ENCODE measurements at regions not wholly inside any gene's neighbourhood (a gene's known extent, or its start where the extent isn't known, plus 50 kb on each side); places are given as distances from the start of the nearest gene placed in this dataset.
A peak's percentile ranks its signal among the peaks of the same experiment; 100 is the strongest.

DNA sequence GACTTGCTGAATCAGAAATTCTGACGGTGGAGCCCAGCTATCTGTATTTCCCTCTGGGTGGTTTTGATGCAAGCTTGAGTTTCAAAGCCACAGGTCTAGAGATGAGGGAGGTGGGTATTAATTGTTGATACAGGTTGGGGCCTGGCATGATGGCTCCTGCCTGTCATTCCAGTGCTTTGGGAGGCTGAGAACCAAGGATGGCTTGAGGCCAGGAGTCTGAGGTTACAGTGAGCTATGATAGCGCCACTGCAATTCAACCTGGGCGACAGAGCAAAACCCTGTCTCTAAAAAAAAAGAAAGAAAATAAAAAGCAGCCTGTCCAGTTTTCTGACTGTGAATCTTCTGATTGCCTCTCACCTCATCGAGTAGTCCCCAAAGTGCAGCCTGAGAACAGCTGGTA is 184.8 kb upstream of the SASH1 start:
- no peak for DNase-seq (ENCODE audit: low read depth)

DNA sequence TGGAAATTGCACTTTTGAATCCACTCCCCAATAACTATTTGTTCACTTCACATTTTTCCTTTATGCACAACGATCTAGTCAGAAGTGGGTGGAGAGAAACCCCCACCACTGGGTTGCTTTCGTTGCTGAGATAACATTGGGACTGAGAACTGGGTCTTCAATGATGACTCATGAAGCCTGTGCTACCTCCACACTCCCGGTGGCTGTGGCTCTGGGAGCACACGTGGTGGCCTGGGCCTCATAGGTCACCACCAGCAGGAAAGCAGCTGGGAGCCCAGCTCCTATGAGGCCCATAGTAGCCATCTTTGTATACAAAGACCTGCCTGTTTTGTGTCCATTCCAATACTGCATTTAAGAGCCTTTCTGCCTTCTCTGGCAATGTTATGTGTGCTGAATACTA is 178.0 kb upstream of the SASH1 start:
- no peak for DNase-seq (ENCODE audit: low read depth)

DNA sequence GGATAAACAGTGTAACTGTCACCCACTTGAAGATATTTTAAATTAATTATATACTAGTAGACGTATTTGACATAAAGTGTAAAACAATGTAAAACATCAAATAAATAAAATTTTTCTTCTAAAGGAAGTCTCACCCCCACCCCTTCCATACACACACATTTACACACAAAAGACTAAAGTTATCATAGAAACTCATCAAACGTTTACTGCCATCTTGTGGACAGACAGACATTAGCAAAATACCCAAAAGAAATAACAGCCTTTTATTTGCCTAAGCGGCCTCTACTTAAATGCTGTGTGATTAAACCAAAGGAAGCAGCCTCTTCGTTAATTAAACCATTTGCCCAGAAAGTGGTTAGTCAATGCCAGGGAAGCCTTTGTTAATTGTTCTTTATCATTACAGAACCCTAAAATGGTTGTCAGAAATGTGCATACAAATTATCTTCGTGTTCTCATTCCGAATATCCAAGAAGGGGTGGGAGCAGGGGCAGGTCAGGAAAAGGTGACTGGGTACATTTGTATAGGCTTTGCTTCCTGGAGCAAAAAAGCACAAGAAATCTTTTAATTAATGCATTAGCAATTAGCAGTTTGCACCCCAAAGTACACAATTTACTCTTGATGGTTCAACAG is 176.2 kb upstream of the SASH1 start:
- DNase-seq (ENCODE audit: low read depth) = no peak

DNA sequence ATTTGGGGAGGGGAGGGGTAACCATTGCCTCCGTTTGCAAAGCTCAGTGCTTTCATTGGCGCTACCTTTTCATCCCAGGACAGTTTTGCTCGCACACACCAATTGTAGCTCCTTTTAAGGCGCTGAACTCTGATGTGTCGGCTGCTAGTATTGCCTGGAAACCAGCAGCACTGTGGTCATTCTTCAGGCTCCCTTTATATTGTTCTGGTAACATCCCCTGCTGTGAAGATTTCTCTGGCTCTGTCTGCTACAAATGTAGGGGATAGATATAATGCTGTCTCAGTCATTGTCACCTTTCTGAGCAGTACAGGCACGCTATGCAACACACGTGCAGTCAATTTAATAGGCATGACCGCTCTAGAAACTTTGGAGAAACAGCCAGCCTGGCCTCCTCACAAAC is 172.9 kb upstream of the SASH1 start:
- DNase-seq (ENCODE audit: low read depth) = no peak

DNA sequence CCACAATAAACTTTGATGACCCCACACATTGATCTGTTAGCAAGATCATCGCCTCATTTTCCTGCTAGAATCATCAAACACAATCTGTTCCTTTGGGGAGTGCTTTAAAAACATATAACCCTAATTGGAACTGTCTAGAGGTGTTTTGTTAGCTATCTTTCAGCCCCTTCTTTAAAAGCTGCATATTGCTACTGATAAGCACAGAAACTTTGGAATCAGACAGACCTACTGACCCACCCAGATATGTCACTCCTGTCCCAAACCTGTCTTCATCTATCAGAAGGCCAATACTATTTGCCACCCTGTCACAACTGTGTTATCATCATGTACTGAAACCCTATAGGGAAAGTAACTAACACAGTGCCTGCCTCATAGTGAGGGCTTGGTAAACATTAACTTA is 172.4 kb upstream of the SASH1 start:
- DNase-seq (ENCODE audit: low read depth) = no peak

DNA sequence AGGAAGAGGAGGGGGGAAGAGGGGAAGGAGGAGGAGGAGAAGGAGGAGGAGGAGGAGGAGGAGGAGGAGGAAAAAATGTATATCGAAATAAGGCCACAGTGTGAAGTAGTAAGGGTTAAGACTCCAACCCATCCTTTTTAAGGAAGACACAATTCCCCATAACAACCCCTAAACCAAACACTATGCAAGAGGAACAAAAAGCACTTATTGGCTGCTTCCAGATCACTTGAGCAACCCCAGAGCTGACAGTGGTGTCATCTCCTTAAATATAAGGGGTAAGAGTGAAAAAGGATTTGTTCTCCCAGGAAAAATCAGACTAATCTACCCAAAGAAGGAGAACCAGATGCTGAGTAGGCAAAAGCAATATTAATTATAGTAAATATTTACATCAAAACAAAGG is 169.1 kb upstream of the SASH1 start:
- DNase-seq (ENCODE audit: low read depth) = no peak

DNA sequence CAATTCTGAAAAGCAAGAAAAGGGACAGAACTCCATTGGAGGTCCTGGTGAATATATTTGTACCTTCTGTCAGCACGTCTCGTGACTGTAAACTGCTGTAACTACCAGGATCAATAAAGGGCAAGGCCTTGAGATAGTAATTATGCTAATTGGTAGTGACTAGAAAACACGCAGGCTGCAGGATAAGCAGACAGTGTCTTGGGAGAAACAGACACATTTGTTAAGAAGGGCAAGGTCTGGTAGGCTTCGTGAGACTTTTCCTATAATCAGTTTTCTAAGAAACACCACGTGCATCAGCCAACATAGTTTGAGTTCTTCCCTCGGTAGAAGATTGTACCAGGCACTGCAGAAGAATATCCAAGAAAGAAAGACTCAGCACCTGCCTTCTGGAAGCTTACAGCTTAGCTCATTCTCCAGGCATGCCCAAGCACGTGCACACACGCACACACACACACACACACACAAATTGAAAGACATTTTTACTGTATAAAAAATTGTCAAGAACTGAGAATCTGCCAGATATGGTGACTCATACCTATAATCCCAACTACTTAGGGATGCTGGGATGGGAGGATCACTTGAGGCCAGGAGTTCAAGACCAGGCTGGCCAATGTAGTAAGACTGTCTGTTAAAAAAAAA is 167.0 kb upstream of the SASH1 start:
- no peak for DNase-seq (ENCODE audit: low read depth)

DNA sequence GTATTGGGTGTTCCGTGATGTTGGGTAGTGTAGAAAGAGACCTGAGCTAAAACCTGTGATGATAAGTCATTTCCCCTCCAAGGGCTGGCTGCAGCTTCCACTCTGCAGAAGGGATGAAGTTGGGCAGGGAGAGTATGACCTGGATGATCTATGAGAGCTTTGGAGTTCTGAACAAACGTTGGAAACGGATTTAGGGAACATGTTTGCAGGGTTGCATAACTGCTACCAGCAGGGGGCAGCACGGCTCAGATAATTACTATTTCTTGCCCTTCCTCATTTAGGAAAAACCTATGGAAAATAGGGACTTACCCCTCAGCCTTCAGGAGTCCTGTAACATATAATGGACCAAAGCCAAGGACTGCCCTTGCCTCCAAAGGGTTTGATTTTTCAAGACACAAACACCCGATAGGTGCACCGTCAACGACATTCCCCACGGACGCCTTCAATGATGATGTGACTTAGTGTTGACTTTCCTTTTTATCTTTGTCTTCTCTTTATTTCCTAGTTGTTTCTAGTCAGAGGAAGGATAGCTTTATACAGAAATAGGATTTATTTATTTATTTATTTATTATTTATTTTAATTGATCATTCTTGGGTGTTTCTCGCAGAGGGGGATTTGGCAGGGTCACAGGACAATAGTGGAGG is 164.9 kb upstream of the SASH1 start:
- DNase-seq (ENCODE audit: low read depth) = no peak

DNA sequence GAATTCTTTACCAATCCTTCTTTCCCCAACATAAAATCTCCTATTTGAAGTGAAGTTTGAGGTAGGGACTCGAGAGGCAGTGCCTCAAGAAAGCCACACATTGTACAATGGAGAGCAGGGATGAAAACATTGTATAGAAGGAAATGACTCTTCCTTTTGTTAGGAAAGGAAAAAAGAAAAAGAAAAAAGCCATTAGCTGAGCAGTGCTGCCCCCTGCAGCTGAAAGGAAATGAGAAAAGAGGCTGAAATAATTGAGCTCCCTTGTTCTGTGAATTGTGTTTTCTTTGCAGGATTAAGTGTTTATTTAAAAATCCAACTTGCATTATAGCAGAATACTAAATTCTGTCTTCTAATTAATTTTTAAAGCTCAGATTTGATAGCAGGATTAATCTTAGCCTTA is 162.9 kb upstream of the SASH1 start:
- no peak for DNase-seq (ENCODE audit: low read depth)

DNA sequence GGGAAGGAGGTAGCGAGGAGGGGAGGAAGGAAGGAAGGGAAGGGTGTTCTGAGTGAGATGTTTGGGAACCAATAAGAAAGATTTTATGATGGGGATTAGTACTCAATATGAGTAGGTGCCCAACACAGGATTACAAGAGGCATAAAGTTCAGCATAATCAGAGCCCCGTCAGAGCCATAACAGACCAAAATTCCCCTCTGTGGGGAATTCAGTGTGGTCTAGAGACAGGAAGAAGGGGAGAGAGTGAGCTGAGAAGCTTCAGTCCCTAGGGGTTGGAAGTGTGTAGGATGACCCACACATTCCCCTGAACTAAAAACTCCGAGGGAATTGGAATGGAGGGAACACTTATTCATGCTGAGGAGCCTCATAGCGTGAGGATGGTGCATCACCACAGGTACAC is 160.3 kb upstream of the SASH1 start:
- no peak for DNase-seq (ENCODE audit: low read depth)

DNA sequence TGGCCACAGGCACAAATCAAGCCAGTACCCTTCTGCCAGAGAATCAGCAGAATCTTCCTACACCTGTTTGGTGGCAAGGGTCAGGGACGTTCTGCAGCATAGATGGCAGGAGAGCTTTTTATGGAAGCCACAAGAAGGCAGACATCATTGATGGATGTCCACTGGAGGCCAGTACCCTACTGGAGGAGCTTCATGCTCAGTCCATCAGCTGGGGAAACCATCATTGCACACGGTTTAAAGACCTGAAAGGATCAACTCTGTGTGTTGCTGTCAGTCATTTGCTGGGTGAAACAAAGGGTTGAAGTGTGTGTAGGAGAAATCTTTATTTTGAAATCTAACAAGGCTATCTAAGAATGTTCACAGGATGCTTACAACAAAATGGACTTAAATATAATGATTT is 158.9 kb upstream of the SASH1 start:
- no peak for DNase-seq (ENCODE audit: low read depth)

DNA sequence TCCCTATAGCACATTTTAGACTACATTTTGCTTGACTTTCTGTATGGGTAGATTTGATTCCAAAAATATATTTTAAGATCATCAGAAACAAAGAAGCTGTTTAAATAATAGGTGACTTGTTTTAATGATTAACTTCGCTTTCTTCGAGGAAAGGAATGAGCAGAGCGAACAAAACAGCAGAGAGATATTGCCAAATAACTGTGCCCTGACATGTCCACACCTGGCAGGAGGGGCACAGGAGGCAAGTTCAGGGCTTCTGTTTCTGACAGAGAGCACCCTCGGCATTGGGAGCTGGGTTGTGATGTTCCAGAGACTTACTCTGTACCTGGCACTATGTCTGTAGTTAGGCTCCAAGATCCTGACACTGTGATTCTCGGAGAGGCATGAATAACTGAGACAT is 155.7 kb upstream of the SASH1 start:
- DNase-seq (ENCODE audit: low read depth) = no peak

DNA sequence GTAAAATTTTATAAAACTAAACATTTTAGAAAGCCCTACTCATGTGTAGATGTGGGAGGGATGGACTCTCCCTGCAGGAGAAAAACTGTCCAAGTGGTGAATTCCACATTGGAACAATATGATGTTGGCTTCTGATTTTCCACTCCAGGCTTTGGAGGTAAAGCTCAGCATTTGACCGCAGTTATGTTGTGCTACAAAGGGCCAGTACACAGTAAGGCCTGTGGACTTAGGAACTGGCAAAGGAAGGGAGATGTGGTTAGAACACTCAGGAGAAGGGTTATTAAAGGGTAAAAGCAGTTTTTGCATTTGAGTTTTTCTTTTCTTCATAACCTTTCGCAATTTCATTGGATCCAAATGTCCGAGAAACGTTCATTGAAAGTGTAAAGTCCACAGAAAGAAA is 150.3 kb upstream of the SASH1 start:
- DNase-seq (ENCODE audit: low read depth) = peak; percentile 99

DNA sequence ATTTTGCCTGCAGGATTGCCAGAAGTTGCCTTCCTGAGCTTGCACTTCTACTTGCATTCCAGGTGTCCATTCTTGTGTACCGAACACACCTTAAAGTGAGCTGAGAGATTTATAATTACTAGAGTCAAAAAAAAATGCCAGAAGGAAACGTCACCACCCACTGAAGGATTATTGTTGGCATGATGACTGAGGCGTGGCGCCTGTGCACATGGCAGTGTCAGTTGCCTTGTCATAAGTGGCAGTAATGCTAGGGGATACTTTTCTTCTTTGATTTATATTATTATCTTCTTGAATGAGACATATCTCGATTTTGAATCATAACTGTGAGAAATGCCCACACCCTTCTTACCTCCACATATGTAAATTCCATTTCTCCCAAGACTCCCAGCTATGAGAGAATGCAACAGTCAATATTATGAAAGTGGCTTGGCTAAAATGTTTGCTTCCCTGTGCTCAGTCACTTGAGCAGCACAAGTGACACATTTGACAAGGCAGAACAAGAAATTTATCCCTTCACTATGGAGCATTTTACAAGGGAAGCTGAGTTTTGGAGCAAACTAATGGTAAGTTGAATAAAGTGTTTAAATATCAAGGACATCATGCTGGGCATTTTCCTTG is 149.5 kb upstream of the SASH1 start:
- no peak for DNase-seq (ENCODE audit: low read depth)

DNA sequence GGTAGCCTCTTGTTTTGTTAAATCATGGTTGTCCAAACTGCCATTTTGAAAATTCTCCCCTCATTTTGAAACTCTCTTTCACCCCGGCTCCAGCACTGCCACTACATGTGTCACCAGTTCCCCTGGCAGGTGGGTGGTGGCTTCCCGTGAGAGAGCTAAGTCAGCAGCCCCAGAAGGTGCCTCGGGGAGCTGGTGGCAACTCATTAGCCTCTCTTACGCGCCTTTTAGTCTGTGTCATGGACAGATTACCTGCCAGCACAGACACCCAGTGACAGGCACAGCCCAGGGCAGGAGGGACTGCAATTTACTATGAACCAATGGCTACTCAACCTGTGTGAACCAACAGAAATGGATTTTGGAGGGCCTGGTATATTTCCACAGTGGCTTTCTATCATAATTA is 147.1 kb upstream of the SASH1 start:
- no peak for DNase-seq (ENCODE audit: low read depth)

DNA sequence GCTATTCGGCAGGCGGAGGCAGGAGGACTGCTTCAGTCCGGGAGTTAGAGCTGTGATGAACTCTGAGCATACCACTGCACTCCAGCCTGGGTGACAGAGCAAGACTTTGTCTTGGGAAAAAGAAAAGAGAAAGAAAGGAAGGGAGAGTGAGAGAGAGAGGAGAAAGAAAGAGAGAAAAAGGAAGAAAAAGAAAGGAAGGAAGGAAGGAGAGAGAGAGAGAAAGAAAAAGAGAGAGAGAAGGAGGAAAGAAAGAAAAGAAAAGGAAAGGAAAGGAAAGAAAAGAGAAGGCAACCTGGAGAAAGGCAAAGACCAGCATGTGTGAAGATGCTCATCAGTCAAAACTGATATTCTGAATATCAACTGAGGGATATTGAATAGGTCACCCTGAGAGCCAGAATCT is 143.1 kb upstream of the SASH1 start:
- no peak for DNase-seq (ENCODE audit: low read depth)

DNA sequence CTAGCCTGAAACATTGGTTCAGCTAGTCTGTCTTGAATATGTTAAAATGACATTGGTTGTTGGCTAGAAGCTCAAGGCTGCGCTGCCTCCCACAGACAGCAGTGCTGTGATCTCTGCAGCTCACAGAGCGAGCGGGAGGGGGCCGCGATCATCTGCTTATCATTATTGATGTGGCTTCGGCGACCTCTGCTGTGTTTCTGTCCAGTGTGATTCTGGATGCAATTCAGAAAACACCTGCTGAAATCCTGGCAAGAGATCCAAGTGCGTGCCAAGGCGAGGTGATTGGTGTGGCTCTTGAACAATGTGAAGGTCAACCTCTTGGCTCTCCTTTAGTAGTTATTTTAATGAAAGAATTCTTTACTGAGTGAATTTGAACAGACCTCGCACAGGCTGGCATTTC is 142.3 kb upstream of the SASH1 start:
- DNase-seq (ENCODE audit: low read depth) = no peak

DNA sequence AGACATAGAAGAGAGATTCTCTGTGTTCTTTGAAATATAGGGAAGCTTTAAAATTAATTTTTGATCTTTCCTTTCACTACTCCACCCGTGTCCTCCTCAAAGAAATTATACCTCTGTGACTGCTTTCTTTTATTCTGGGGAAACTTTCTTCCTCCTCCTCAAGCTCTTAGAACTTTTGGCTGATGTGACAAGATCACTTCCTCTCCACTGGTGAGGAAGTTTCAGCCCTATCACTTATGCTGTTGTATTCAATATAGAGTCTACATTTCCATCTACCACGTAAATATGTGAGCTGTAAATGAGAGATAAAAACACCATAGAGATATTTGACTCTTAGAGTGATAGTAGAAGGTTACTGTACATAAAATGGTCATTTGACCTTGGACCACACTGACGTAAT is 141.9 kb upstream of the SASH1 start:
- DNase-seq (ENCODE audit: low read depth) = no peak

DNA sequence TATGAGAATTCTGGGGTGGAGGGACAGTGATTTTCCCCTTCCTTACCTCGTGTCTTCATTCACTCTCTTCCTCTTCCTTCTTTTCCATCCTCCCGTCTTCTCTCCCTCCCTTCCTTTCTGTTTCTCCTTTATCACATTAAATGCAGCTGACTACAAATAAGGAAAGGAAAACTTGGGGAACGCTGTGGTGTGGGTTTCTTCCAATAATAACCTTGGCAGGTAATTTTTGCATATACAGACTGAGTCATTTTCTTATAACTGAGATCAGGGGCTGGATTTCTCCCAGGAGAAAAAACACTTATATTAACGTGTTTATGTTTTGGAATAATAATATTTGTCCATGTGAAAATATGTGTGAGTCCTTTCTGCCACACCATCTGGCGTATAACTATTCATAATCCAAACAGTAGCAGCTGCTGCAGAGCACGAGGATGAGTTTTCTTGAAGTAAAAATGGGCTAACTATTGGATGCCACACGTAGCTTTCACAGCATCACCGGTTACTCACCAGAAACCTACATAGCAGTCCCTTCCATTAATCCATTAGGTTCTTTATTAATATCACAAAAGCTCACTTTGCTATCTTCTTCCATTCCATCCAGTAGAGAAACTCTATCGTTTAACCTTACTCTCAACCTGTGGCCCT is 139.2 kb upstream of the SASH1 start:
- DNase-seq (ENCODE audit: low read depth) = no peak

DNA sequence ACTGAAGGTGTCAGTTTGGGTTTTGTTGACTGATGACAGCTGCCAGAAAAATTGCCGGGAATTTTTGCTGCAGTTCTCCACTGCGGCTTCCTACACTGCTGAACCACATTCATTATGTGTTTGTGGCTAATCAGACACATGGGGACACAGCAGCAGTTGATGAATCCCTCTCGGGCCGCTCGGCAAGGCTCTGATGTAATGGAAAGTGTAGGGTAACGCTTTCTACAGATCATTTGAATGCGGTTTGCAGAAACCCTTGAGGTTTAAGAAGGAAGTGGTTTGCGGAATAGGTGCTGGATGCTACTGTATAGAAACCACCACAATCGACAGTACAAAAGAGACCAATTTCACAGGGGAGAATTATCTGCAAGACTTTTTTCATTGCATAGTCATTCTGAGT is 138.7 kb upstream of the SASH1 start:
- peak; percentile 45 for DNase-seq (ENCODE audit: low read depth)

DNA sequence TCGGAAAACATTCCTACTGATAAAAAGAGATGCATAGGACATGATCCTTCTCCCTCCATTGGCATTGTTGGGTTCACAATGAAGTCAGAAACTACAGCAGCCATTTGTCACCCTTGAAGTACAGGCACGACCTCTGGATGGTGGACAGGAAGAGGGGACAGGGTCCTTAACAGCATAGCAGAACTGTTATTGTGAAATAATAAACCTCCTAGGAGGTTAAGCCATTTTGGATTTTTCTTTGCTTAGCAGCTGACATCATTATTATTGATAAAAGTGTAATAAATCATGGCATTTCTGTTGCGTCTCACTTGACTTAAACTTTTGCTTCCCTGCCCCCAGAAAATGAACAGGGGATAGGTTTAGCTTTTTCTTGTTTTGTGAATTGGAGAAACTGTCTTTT is 134.3 kb upstream of the SASH1 start:
- no peak for DNase-seq (ENCODE audit: low read depth)

DNA sequence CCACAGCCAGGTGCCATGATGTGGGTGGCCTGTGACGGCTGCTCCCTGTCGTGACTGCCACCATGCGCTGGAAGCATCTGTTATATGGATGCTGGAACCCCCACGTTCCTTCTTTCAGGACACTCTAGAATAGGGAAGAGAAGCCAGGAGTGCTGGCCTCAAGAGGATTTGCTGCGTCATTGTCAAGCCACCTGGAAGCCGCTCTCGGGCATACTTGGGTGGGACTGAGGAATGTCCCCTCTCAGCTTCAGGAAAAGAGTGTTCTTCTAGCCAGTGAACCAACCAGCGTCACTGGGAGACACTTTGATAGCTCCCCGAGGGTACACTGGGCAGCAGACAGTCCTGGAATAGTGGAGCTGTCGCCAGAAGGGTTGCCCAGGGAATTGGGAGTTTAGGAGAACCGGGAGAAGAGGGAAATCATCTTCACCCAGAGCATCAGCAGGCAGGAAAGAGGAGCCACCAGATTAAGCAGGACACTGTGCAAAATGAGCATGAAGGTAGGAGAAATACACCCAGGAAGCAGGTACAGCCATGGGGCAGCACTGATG is 130.8 kb upstream of the SASH1 start:
- no peak for DNase-seq (ENCODE audit: low read depth)

DNA sequence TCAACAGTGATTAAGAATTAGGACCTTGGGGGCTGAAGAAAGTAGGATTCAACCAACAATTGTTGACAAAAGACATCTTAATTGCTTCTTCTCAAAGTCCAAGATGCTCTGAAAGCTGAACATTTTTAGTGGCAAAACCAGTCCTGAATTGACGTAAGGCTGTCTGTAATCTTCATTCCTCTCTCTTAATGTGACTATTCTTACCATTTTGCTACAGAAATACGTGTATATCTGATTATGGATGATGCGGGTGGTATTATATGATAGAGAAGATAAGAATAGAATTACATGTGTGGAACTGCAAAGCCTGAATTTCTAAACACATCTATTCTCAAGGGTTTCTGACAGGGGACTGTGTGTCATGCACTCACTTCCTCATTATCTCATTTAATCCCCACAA is 130.3 kb upstream of the SASH1 start:
- DNase-seq (ENCODE audit: low read depth) = no peak
